ENCODE measurements at regions not wholly inside any gene's neighbourhood (a gene's known extent, or its start where the extent isn't known, plus 50 kb on each side); places are given as distances from the start of the nearest gene placed in this dataset.

DNA sequence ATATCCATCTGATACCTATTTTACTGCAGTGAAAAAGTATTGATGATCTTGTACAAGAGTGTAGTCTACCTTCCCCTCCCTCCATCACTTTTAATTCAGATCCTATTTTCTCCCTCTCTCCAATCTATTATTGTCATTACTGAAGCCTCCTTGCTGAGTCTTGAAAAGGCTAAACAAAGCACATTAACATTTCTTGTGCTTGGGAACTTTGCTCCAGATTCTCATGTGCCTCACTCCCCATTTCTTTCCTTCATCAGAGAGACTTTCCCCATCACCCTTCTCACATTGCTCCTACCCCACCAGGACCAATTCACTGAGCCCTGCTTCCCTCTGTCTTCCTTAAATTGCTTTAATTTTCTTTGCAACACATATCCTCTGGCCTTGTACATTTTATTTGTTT lies 736.2 kb upstream of the GCFC2 start:
- TF ChIP-seq POLR2AphosphoS5 (IDR thresholded peaks at IDR 0.05; ENCODE audit: low read depth, low read length), result no peak
- TF ChIP-seq, protein P1, sequence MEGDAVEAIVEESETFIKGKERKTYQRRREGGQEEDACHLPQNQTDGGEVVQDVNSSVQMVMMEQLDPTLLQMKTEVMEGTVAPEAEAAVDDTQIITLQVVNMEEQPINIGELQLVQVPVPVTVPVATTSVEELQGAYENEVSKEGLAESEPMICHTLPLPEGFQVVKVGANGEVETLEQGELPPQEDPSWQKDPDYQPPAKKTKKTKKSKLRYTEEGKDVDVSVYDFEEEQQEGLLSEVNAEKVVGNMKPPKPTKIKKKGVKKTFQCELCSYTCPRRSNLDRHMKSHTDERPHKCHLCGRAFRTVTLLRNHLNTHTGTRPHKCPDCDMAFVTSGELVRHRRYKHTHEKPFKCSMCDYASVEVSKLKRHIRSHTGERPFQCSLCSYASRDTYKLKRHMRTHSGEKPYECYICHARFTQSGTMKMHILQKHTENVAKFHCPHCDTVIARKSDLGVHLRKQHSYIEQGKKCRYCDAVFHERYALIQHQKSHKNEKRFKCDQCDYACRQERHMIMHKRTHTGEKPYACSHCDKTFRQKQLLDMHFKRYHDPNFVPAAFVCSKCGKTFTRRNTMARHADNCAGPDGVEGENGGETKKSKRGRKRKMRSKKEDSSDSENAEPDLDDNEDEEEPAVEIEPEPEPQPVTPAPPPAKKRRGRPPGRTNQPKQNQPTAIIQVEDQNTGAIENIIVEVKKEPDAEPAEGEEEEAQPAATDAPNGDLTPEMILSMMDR (IDR thresholded peaks at IDR 0.05 in 2 of 3, conservative IDR thresholded peaks at IDR 0.05 in 1 of 3; ENCODE audit: borderline replicate concordance in 1 of 3, insufficient read depth in 1 of 3, low read depth in 2 of 3, low read length in 2 of 3), result no peak
- TF ChIP-seq EZH2 (IDR thresholded peaks at IDR 0.05), result no peak
- no peak for TF ChIP-seq MAX (IDR thresholded peaks at IDR 0.05)
- TF ChIP-seq, protein P2, sequence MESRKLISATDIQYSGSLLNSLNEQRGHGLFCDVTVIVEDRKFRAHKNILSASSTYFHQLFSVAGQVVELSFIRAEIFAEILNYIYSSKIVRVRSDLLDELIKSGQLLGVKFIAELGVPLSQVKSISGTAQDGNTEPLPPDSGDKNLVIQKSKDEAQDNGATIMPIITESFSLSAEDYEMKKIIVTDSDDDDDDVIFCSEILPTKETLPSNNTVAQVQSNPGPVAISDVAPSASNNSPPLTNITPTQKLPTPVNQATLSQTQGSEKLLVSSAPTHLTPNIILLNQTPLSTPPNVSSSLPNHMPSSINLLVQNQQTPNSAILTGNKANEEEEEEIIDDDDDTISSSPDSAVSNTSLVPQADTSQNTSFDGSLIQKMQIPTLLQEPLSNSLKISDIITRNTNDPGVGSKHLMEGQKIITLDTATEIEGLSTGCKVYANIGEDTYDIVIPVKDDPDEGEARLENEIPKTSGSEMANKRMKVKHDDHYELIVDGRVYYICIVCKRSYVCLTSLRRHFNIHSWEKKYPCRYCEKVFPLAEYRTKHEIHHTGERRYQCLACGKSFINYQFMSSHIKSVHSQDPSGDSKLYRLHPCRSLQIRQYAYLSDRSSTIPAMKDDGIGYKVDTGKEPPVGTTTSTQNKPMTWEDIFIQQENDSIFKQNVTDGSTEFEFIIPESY (IDR thresholded peaks at IDR 0.05; ENCODE audit: extremely low read depth, insufficient replicate concordance, low read length), result no peak
- no peak for TF ChIP-seq POLR2A (IDR thresholded peaks at IDR 0.05; ENCODE audit: borderline replicate concordance, extremely low read depth, insufficient read depth, insufficient read length)
- no peak for TF ChIP-seq TCF7L2 (IDR thresholded peaks at IDR 0.05; ENCODE audit: borderline replicate concordance, extremely low read depth, insufficient read depth, insufficient read length)
- TF ChIP-seq EZH2phosphoT487 (IDR thresholded peaks at IDR 0.05; ENCODE audit: borderline replicate concordance), result no peak
- no peak for TF ChIP-seq CEBPB (IDR thresholded peaks at IDR 0.05; ENCODE audit: low read depth)
- TF ChIP-seq JUND (IDR thresholded peaks at IDR 0.05), result no peak
